ENCODE measurements at regions not wholly inside any gene's neighbourhood (a gene's known extent, or its start where the extent isn't known, plus 50 kb on each side); places are given as distances from the start of the nearest gene placed in this dataset.

GRCh38 chr6:43970913-43971775 is 156.1 kb downstream of the MRPL14 start:
- no peak for DNase-seq (ENCODE audit: low spot score)
- Mint-ChIP-seq H3K4me3 (ENCODE audit: low read depth) (no peak overlapping the region), H3K4me1 (ENCODE audit: low read depth) (no peaks in the 10 kb centered on the region), H3K9me3 (no peaks in the 10 kb centered on the region), H3K27ac (no peak overlapping the region), H3K27me3 (ENCODE audit: low read depth) (peaks cover 22% of the 10 kb centered on the region), H3K36me3 (ENCODE audit: low read depth) (no peaks in the 10 kb centered on the region)
- intact Hi-C loops (cut with micrococcal nuclease): no loop called here

GRCh38 chr6:43970068-43970912 is 157.0 kb downstream of the MRPL14 start:
- Mint-ChIP-seq H3K9me3 (no peaks in the 10 kb centered on the region), H3K4me3 (ENCODE audit: low read depth) (no peak overlapping the region), H3K4me1 (ENCODE audit: low read depth) (no peaks in the 10 kb centered on the region), H3K27ac (no peak overlapping the region), H3K36me3 (ENCODE audit: low read depth) (no peaks in the 10 kb centered on the region), H3K27me3 (ENCODE audit: low read depth) (peaks cover 16% of the 10 kb centered on the region)
- DNase-seq (ENCODE audit: low spot score): no peak
- intact Hi-C loops (cut with micrococcal nuclease): no loop called here

DNA sequence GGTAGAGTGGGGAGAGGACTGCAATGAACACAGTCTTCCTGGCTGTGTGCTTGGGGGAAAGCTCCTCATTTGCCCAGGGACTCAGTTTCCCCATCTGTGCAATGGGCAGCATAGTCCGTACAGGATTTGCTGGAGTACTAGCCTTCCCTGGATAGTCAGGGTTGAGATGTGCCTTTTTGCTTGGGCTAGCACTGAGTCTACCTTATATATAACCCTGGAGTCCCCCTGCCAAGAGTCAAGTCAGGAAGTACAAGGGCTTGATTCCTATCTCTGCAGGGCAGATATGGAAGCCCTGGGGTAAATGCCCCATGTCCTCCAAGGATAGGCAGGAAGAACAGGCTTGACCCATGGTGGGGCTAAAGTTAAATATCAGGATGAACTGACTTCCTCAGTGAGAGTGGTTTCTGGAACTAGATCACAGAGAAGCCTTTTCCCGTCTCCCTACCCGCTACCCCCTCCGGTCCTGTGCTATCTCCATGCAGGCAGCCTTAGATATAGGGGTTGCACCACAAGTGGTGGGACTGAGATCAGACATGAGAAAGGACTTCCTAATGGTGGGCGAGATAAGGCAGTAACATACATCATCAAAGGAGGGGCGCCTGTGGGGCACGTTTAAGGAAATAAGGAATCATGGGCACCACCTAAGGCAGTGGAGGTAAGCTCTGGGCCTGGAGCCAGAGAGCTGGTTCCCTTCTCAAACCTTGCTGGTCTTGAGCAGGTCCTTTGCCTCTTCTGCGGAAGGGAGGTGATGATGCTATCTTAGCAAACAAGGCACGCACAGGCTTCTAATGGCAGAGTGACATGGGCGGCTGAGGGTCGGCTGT is 157.9 kb downstream of the MRPL14 start:
- Mint-ChIP-seq H3K9me3 (no peaks in the 10 kb centered on the region), H3K36me3 (ENCODE audit: low read depth) (no peaks in the 10 kb centered on the region), H3K27me3 (ENCODE audit: low read depth) (peaks cover 11% of the 10 kb centered on the region), H3K4me1 (ENCODE audit: low read depth) (no peaks in the 10 kb centered on the region), H3K4me3 (ENCODE audit: low read depth) (no peak overlapping the region), H3K27ac (no peak overlapping the region)
- intact Hi-C loops (cut with micrococcal nuclease): no loop called here
- DNase-seq (ENCODE audit: low spot score): no peak

GRCh38 chr6:43968110-43968965 is 158.9 kb downstream of the MRPL14 start:
- no peaks in the 10 kb centered on the region for H3K9me3 Mint-ChIP-seq
- H3K27ac Mint-ChIP-seq: no peak overlapping the region
- intact Hi-C loops (cut with micrococcal nuclease): no loop called here
- DNase-seq (ENCODE audit: low spot score): no peak
- H3K4me1 Mint-ChIP-seq (ENCODE audit: low read depth): no peaks in the 10 kb centered on the region
- no peaks in the 10 kb centered on the region for H3K36me3 Mint-ChIP-seq (ENCODE audit: low read depth)
- H3K27me3 Mint-ChIP-seq (ENCODE audit: low read depth): peaks cover 7% of the 10 kb centered on the region
- H3K4me3 Mint-ChIP-seq (ENCODE audit: low read depth): no peak overlapping the region

GRCh38 chr6:43967719-43968091 is 159.5 kb downstream of the MRPL14 start:
- H3K4me3 Mint-ChIP-seq (ENCODE audit: low read depth): no peak overlapping the region
- no peak for DNase-seq (ENCODE audit: low spot score)
- no peaks in the 10 kb centered on the region for H3K36me3 Mint-ChIP-seq (ENCODE audit: low read depth)
- no peaks in the 10 kb centered on the region for H3K4me1 Mint-ChIP-seq (ENCODE audit: low read depth)
- H3K27ac Mint-ChIP-seq: no peak overlapping the region
- intact Hi-C loops (cut with micrococcal nuclease): no loop called here
- H3K9me3 Mint-ChIP-seq: no peaks in the 10 kb centered on the region
- peaks cover 5% of the 10 kb centered on the region for H3K27me3 Mint-ChIP-seq (ENCODE audit: low read depth)

- no peaks in the 10 kb centered on the region for H3K9me3 Mint-ChIP-seq
- no peak overlapping the region for H3K4me3 Mint-ChIP-seq (ENCODE audit: low read depth)
- no peaks in the 10 kb centered on the region for H3K36me3 Mint-ChIP-seq (ENCODE audit: low read depth)
- H3K4me1 Mint-ChIP-seq (ENCODE audit: low read depth): no peaks in the 10 kb centered on the region
- H3K27ac Mint-ChIP-seq: no peak overlapping the region
- H3K27me3 Mint-ChIP-seq (ENCODE audit: low read depth): peaks cover 6% of the 10 kb centered on the region
- DNase-seq (ENCODE audit: low spot score): no peak
- intact Hi-C loops (cut with micrococcal nuclease): no loop called here
These were observed 160.2 kb downstream of the MRPL14 start for GRCh38 chr6:43966853-43967718.

- no peak for DNase-seq (ENCODE audit: low spot score)
- no peaks in the 10 kb centered on the region for H3K36me3 Mint-ChIP-seq (ENCODE audit: low read depth)
- peaks cover 11% of the 10 kb centered on the region for H3K27me3 Mint-ChIP-seq (ENCODE audit: low read depth)
- H3K27ac Mint-ChIP-seq: no peak overlapping the region
- H3K4me1 Mint-ChIP-seq (ENCODE audit: low read depth): no peaks in the 10 kb centered on the region
- intact Hi-C loops (cut with micrococcal nuclease): no loop called here
- H3K9me3 Mint-ChIP-seq: no peaks in the 10 kb centered on the region
- no peak overlapping the region for H3K4me3 Mint-ChIP-seq (ENCODE audit: low read depth)
These were observed 160.9 kb downstream of the MRPL14 start for GRCh38 chr6:43966374-43966658.

DNA sequence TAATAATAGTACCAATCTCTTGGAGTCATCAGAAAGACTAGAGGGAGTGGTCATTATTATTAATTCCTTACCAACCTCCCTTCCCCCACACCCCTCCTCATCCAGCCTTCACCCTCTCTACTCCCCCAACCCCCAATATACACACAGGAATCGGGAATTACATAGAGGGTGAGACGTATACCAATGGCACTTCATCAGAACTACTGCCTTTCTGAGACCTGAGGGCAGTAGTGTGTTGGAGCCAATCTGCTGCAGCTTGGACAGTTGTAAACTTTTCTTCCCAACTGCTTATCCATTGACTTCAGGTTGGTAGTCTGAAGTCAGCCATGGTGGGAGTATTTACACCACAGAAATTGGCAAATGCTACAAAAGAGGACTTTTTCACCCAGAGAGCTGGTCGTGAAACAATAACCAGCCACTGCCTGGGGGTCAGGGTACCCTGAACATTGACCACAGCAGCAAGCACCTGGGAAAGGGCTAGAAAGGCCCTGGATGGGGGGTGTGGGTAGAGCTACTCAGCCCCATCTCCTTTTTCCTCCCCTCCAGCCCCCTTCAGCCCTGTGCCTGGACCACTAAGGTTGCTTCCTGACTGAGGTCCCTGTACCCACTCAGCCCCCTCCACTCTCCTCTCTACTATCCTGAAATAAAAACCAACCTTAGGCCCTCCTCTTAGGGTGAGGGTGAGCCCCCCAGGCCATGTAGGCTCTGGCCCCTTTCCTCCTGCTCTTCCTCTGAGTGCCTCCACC is 161.5 kb downstream of the MRPL14 start:
- no peaks in the 10 kb centered on the region for H3K9me3 Mint-ChIP-seq
- H3K27me3 Mint-ChIP-seq (ENCODE audit: low read depth): peaks cover 16% of the 10 kb centered on the region
- DNase-seq (ENCODE audit: low spot score): no peak
- intact Hi-C loops (cut with micrococcal nuclease): no loop called here
- H3K4me1 Mint-ChIP-seq (ENCODE audit: low read depth): no peaks in the 10 kb centered on the region
- H3K4me3 Mint-ChIP-seq (ENCODE audit: low read depth): no peak overlapping the region
- H3K27ac Mint-ChIP-seq: no peak overlapping the region
- no peaks in the 10 kb centered on the region for H3K36me3 Mint-ChIP-seq (ENCODE audit: low read depth)

DNA sequence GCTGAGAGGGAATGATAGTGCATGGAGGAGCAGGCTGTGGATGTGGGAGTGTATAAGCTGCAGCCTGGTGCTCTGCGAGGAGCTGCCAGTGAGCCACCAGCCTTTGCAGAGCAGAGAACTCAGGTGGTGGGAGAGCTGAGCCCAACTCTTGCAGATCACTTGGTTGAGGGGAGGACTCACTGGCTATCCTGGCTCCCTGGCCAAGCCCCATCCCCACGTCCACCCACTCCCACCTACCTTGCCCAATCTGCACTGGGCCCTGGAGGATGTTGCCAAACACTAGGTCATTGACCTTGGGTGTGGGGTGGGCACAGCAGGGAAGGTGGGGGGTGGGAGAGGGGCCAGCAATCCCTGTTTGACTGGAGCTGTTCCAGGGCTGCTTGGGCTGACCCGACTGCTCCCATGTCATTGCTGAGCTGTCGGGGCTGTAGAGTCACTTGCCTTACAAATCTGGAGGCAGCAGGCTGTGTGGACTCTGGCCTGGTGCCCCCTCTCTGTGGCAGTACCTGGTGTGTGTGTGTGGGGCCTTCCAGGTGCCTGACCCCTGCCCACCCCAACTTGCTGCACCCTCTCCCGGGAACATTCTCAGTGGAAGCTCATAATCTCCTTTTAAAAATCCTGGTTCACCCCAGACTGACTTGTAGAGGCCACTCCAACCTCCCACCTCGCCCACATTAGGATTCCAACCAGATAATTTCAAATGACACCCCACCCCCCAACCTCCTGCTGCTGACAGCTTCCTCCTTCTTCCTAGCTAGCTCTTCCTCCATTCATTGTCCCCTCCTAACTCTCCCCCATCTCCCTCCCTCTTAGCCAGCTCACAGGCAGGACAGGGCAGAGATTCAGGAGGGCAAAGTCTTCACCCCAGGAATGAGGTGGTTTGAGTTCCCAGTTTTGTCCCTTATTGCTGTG is 162.3 kb downstream of the MRPL14 start:
- Mint-ChIP-seq H3K36me3 (ENCODE audit: low read depth) (no peaks in the 10 kb centered on the region), H3K9me3 (no peaks in the 10 kb centered on the region), H3K4me1 (ENCODE audit: low read depth) (no peaks in the 10 kb centered on the region), H3K27me3 (ENCODE audit: low read depth) (peaks cover 24% of the 10 kb centered on the region), H3K4me3 (ENCODE audit: low read depth) (no peak overlapping the region), H3K27ac (no peak overlapping the region)
- intact Hi-C loops (cut with micrococcal nuclease): no loop called here
- no peak for DNase-seq (ENCODE audit: low spot score)

DNA sequence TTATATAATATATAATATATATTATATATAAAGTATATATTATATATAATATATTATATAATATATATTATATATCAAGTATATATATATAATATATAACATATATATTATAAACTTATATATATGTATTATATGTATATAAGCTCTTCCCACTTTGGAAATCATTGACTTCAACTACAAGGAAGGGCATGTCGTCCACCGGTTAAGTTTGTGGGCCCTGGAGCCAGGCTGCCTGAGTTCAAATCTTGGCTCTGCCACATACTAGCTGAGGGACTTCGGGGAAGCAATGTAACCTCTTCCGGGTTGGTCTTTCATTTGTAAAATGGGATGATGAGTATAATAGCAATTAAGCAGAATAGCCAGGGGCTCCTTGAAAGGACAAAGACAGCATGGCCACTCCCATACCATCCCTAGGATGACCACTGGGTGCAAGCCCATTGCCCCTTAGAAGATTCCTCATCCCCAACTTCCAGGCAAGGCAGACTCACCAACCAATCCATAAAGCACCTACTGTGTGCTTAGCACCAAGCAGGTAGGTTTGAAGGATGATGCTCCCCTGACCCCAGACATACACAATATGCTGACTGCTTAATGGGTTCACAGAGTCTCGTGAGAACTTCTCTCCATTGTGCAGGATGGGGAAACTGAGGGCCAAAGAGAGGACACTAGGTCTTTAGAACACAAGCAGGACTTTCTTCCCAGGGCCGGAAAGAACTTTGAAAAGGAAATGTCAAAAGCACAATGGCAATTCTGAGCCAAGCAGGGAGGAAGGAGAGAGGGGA is 163.2 kb downstream of the MRPL14 start:
- H3K36me3 Mint-ChIP-seq (ENCODE audit: low read depth): no peaks in the 10 kb centered on the region
- H3K4me3 Mint-ChIP-seq (ENCODE audit: low read depth): no peak overlapping the region
- H3K4me1 Mint-ChIP-seq (ENCODE audit: low read depth): no peaks in the 10 kb centered on the region
- peaks cover 31% of the 10 kb centered on the region for H3K27me3 Mint-ChIP-seq (ENCODE audit: low read depth)
- H3K9me3 Mint-ChIP-seq: no peaks in the 10 kb centered on the region
- no peak overlapping the region for H3K27ac Mint-ChIP-seq
- no peak for DNase-seq (ENCODE audit: low spot score)
- intact Hi-C loops (cut with micrococcal nuclease): no loop called here

Data from activated T-helper 2 cell treated with anti-CD3 and anti-CD28 coated beads, Interferon-gamma antibody, Interleukin-2, Interleukin-4, amounts not matched to agents 10 μg/mL and 5 μg/mL and 100 μg/mL, durations not matched to agents 14 hours and 24 hours and 36 hours (primary cell).